A549 (cell line): ENCODE measurements at regions not wholly inside any gene's neighbourhood (a gene's known extent, or its start where the extent isn't known, plus 50 kb on each side); places are given as distances from the start of the nearest gene placed in this dataset.

Experiments used
- ATAC-seq, 2 experiments: fragments of 200-7000 bp in 1 of 2; fragments of >200 bp in 1 of 2; cut with Nextera tagmentation in 1 of 2; cut with Tn5 transposase in 1 of 2; 3 replicates each; pipeline versions ENCODE4 v1.8.0 to v1.9.1; 2018 to 2020; ENCODE audit warnings: mild to moderate bottlenecking in 1 of 2, moderate library complexity in 1 of 2
- CTCF ChIA-PET: fragments of 300-600 bp; sonication (Branson Sonifier 250); formaldehyde crosslinking; extraction: SDS; loops from one replicate; lab custom pipeline; 2021; ENCODE audit warnings: antibody characterized with exemption, inconsistent platforms; lab: Yijun Ruan, JAX
- POLR2A ChIA-PET: fragments of 350-600 bp; formaldehyde crosslinking; extraction: SDS; loops from one replicate; lab custom pipeline; 2021; ENCODE audit warnings: antibody characterized with exemption, inconsistent platforms; lab: Yijun Ruan, JAX
- DNase-seq, 2 experiments: peaks; one replicate each; pipeline versions ENCODE4 v3.0.0 to v3.0.0-alpha.2; 2011 to 2016; ENCODE audit warnings: low read depth in 1 of 2, low spot score in 1 of 2
- FAIRE-seq: peaks from 2 replicates; lab custom pipeline; 2011; peaks lifted over from hg19 to GRCh38; lab: Jason Lieb, UNC
- H3K27ac ChIP-seq, 2 experiments: fragments of >200 bp; sonication (Bioruptor Twin); formaldehyde crosslinking; 3 replicates each; pipeline ENCODE4 v1.5.1; 2016 to 2017
- H3K4me1 ChIP-seq: fragments of >200 bp; sonication (Bioruptor Twin); formaldehyde crosslinking; 3 replicates; pipeline ENCODE4 v1.6.1; 2016
- H3K4me2 ChIP-seq: fragments of >200 bp; sonication (Bioruptor Twin); formaldehyde crosslinking; 3 replicates; pipeline ENCODE4 v1.6.1; 2016
- H3K4me3 ChIP-seq: fragments of >200 bp; sonication (Bioruptor Twin); formaldehyde crosslinking; 3 replicates; pipeline ENCODE4 v1.5.1; 2016
- H3K9me3 ChIP-seq: fragments of >200 bp; sonication (Bioruptor Twin); formaldehyde crosslinking; 3 replicates; pipeline ENCODE4 v1.6.1; 2016
- BHLHE40 ChIP-seq: IDR thresholded peaks from 2 replicates; pipeline ENCODE4 v1.6.1; 2012; ENCODE audit warnings: low read depth, low read length, inconsistent platforms
- CBX2 ChIP-seq: fragments of 200-600 bp; sonication (generic); IDR thresholded peaks from 2 replicates; pipeline ENCODE4 v1.6.1; 2016; ENCODE audit warnings: low read depth, mild to moderate bottlenecking, borderline replicate concordance
- CEBPB ChIP-seq, 2 experiments: fragments of >200 bp in 1 of 2; sonication (Bioruptor Twin) in 1 of 2; formaldehyde crosslinking in 1 of 2; IDR thresholded peaks; 2 replicates each; pipeline ENCODE4 v1.6.1; 2012 to 2016
- CHD2 ChIP-seq: fragments of 150-350 bp; IDR thresholded peaks from 2 replicates; pipeline ENCODE4 v1.6.1; 2014; ENCODE audit warnings: low read length; ENCODE audit not compliant: partially characterized antibody
- EHF ChIP-seq: fragments of 250-450 bp; sonication (Bioruptor Pico); IDR thresholded peaks from 2 replicates; pipeline ENCODE4 v1.5.0; 2020; ENCODE audit warnings: mild to moderate bottlenecking
- EHMT2 ChIP-seq: fragments of 200-600 bp; sonication (generic); IDR thresholded peaks from 2 replicates; pipeline ENCODE4 v1.6.1; 2016; ENCODE audit warnings: antibody characterized with exemption, low read depth, mild to moderate bottlenecking, moderate library complexity
- ESRRA ChIP-seq: fragments of 150-350 bp; IDR thresholded peaks from 2 replicates; pipeline ENCODE4 v1.6.1; 2014; ENCODE audit warnings: mild to moderate bottlenecking, low read length, borderline replicate concordance
- FOSB ChIP-seq: fragments of 250-450 bp; sonication (Bioruptor Pico); IDR thresholded peaks from 2 replicates; pipeline ENCODE4 v1.5.0; 2020; ENCODE audit warnings: mild to moderate bottlenecking, moderate library complexity
- FOSL2 ChIP-seq, 2 experiments: fragments of 450-650 bp in 1 of 2; fragments of >200 bp in 1 of 2; sonication (Bioruptor Twin) in 1 of 2; formaldehyde crosslinking; IDR thresholded peaks; 2 replicates each; pipeline versions ENCODE4 v1.5.0 to v1.6.1; 2016 to 2020; ENCODE audit warnings: mild to moderate bottlenecking in 1 of 2, moderate library complexity in 1 of 2
- GATA3 ChIP-seq: IDR thresholded peaks from 2 replicates; pipeline ENCODE4 v1.6.1; 2012; ENCODE audit warnings: borderline replicate concordance
- HDAC2 ChIP-seq: fragments of 200-600 bp; sonication (generic); IDR thresholded peaks from 2 replicates; pipeline ENCODE4 v1.6.1; 2016
- HEYL ChIP-seq: fragments of 250-450 bp; sonication (Bioruptor Pico); IDR thresholded peaks from 2 replicates; pipeline ENCODE4 v1.8.0; 2021; ENCODE audit warnings: mild to moderate bottlenecking, moderate library complexity
- JUN ChIP-seq, 2 experiments: fragments of >200 bp; sonication (Bioruptor Twin); formaldehyde crosslinking; IDR thresholded peaks; 2 replicates in 1 of 2; 3 replicates in 1 of 2; pipeline ENCODE4 v1.6.1; 2016 to 2017
- KDM5A ChIP-seq: fragments of 200-600 bp; sonication (generic); IDR thresholded peaks from 2 replicates; pipeline ENCODE4 v1.6.1; 2016; ENCODE audit warnings: antibody characterized with exemption, mild to moderate bottlenecking
- MYC ChIP-seq: IDR thresholded peaks from 2 replicates; pipeline ENCODE4 v1.6.1; 2012; ENCODE audit warnings: mild to moderate bottlenecking, inconsistent platforms, low read length, improper control_type of control experiment, borderline replicate concordance
- NFE2L2 ChIP-seq: fragments of 150-350 bp; conservative IDR thresholded peaks from 2 replicates; pipeline ENCODE4 v1.6.1; 2014; ENCODE audit warnings: low read length
- POLR2A ChIP-seq: IDR thresholded peaks from 2 replicates; pipeline ENCODE4 v1.6.1; 2012; ENCODE audit warnings: mild to moderate bottlenecking, low read length
- POLR2AphosphoS2 ChIP-seq: conservative IDR thresholded peaks from 2 replicates; pipeline ENCODE4 v1.6.1; 2012; ENCODE audit warnings: low read length, improper control_type of control experiment, inconsistent platforms
- RFX5 ChIP-seq: fragments of 450-650 bp; IDR thresholded peaks from 2 replicates; pipeline ENCODE4 v1.7.1; 2014; ENCODE audit warnings: antibody characterized with exemption, mild to moderate bottlenecking, moderate library complexity
- RNF2 ChIP-seq: fragments of 200-600 bp; sonication (generic); IDR thresholded peaks from 2 replicates; pipeline ENCODE4 v1.6.1; 2016; ENCODE audit warnings: low read depth, mild to moderate bottlenecking, antibody characterized with exemption, moderate library complexity, borderline replicate concordance
- SMC3 ChIP-seq: fragments of >200 bp; sonication (Bioruptor Twin); formaldehyde crosslinking; IDR thresholded peaks from 3 replicates; pipeline ENCODE4 v1.6.1; 2018; ENCODE audit warnings: inconsistent platforms
- TFCP2L1 ChIP-seq: fragments of 250-450 bp; sonication (Bioruptor Pico); IDR thresholded peaks from 2 replicates; pipeline ENCODE4 v1.5.0; 2021; ENCODE audit warnings: mild to moderate bottlenecking
- ZFP36 ChIP-seq: fragments of 450-650 bp; IDR thresholded peaks from 2 replicates; pipeline ENCODE4 v1.6.1; 2014; ENCODE audit warnings: borderline replicate concordance; ENCODE audit not compliant: partially characterized antibody
- ZNF302 ChIP-seq: fragments of 250-450 bp; sonication (Bioruptor Pico); IDR thresholded peaks from 2 replicates; pipeline ENCODE4 v1.9.0; 2021; ENCODE audit warnings: inconsistent platforms, mild to moderate bottlenecking, moderate library complexity
- WGBS: methylation state at CpG from one replicate; pipeline ENCODE4 v1.1.6; 2017; ENCODE audit errors: missing lambda C conversion rate; 5-methylcytosine and 5-hydroxymethylcytosine counted together
- TF ChIP-seq, protein P1 (sequence below): fragments of 150-350 bp; IDR thresholded peaks from 2 replicates; pipeline ENCODE4 v1.6.1; 2014; ENCODE audit warnings: low read depth, mild to moderate bottlenecking, low read length
- TF ChIP-seq, protein P2 (sequence below): IDR thresholded peaks from 2 replicates; pipeline ENCODE4 v1.6.1; 2012
- TF ChIP-seq, protein P3 (sequence below): IDR thresholded peaks from 2 replicates; pipeline ENCODE4 v1.6.1; 2012
- TF ChIP-seq, protein P4 (sequence below): fragments of 200-600 bp; sonication (generic); IDR thresholded peaks from 2 replicates; pipeline ENCODE4 v1.6.1; 2016; ENCODE audit warnings: antibody characterized with exemption, mild to moderate bottlenecking, moderate library complexity
- TF ChIP-seq, protein P5 (sequence below): fragments of 250-450 bp; sonication (Bioruptor Pico); IDR thresholded peaks from 2 replicates; pipeline ENCODE4 v1.5.0; 2020; ENCODE audit warnings: low read depth, mild to moderate bottlenecking, moderate library complexity

DNA sequence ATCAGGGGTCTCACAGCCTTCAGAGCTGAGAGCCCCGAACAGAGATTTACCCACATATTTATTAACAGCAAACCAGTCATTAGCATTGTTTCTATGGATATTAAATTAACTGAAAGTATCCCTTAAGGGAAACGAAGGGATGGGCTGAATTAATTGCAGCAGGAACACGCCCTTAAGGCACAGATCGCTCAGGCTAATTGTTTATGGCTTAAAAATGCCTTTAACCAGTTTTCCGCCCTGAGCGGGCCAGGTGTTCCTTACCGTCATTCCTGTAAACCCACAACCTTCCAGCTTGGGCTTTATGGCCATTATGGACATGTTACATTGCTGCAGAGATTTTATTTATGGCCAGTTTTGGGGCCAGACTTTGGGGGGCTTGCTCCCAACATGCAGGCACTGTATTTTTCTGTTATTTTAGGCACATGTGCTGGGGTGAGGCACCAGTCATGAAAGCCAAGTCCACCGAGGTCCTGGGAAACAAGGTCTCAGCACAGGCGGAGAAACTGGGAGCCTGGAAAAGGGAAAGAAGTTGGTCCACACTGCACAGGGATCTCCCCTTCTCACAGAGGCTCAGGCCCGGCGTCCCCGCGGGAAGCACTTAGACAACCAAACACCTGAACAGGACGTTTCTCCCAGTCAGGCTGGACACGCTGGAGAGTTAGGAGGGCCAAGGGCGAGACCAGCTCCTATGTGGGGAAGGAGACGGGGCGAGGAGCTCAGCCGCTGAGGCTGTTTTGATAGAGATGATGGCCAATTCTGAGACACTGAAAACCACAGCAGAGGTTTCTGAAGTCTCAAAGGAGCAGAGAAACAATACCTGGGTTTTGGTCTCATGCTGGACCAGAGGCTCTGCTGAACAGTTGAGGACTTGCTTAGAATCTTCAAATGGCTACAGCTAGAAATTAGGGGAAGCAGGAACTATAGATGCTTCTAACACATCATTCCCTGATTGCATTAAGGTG, 86.7 kb downstream of the TMEM18 start:
- 27% methylated on average over 18 of the region's 19 CpGs for WGBS
- H3K9me3 ChIP-seq = no peaks in the 10 kb centered on the region; the same call in 2 of the 3 replicates
- ATAC-seq = no peak
- H3K4me2 ChIP-seq = no peak overlapping the region
- no peak for DNase-seq
- POLR2A ChIA-PET = no interaction called here
- TF ChIP-seq RNF2 = no peak
- TF ChIP-seq EHF (CRISPR knock-in tag) = no peak
- TF ChIP-seq ZNF302 = no peak
- no peak for TF ChIP-seq NFE2L2
- no peak for TF ChIP-seq POLR2A
- no peak for TF ChIP-seq CBX2
- no peak for TF ChIP-seq JUN (IDR thresholded peaks at IDR 0.05)
- TF ChIP-seq EHMT2 = no peak
- TF ChIP-seq RFX5 = no peak
- TF ChIP-seq HEYL (CRISPR knock-in tag) = no peak
- no peak for TF ChIP-seq BHLHE40
- no peak for TF ChIP-seq GATA3
- no peak for TF ChIP-seq FOSB
- no peak for TF ChIP-seq TFCP2L1 (CRISPR knock-in tag)
- TF ChIP-seq HDAC2 = no peak
- no peak for TF ChIP-seq ZFP36
- TF ChIP-seq KDM5A = no peak
- no peak for TF ChIP-seq ESRRA
- CTCF ChIA-PET = interaction anchor here (1.2 kb wide), 1 partner anchor 46 kb away, joined by 3 read pairs; no protein-coding TSS in a partner anchor
- FAIRE-seq = no peak
- H3K4me3 ChIP-seq = no peak overlapping the region
- H3K27ac ChIP-seq = no peak overlapping the region
- H3K4me1 ChIP-seq = no peaks in the 10 kb centered on the region

DNA sequence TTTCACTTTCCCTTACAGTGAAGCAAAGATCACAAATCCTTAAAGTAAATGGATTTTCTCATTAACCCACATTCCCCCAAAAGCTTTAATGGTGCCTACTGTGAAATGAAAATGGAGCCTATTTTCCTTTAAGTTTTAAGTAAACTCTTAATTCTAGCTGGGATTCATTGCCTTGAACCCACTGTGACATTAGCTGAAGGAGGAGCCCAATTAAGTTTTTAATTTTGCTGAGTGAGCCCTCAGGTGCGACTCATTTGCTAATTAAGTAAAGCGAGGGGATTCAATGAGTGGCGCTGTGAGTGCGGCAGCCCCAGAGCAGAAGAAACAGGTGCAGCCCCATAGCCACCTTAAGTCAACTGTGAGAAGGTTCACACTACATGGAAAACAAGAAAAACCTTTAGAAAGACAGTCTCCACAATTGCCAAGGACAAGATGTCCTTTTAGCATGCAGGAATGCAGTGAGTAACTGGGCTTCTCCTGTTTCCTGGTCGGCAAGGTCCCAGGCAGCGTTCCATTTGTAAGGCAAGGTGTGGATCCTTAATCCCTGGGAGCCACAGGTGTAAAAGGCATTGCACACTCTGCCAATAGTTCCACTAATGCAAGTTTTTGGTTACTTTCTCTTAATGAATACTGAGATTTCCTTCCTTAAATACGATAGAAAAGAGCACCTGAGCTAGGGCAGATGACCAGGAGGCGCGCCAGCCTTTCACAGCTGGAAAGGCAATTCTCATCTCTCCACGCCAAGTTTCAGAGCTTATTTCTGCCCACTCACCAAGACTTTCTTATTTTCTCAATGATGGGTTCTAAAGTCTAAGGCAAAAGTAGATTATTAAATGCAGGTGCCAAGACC, 87.7 kb downstream of the TMEM18 start:
- POLR2A ChIA-PET = no interaction called here
- WGBS = 46% methylated on average over 10 of the region's 10 CpGs
- Histone ChIP-seq H3K4me1 (no peaks in the 10 kb centered on the region), H3K27ac (no peak overlapping the region), H3K4me2 (no peak overlapping the region), H3K9me3 (no peaks in the 10 kb centered on the region; the same call in 2 of the 3 replicates), H3K4me3 (no peak overlapping the region)
- ATAC-seq = no peak
- no peak for DNase-seq
- CTCF ChIA-PET = no interaction called here
- FAIRE-seq = no peak
- no peak for TF ChIP-seq SMC3
- TF ChIP-seq, protein P1, sequence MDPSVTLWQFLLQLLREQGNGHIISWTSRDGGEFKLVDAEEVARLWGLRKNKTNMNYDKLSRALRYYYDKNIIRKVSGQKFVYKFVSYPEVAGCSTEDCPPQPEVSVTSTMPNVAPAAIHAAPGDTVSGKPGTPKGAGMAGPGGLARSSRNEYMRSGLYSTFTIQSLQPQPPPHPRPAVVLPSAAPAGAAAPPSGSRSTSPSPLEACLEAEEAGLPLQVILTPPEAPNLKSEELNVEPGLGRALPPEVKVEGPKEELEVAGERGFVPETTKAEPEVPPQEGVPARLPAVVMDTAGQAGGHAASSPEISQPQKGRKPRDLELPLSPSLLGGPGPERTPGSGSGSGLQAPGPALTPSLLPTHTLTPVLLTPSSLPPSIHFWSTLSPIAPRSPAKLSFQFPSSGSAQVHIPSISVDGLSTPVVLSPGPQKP = no peak
- no peak for TF ChIP-seq FOSB
- TF ChIP-seq, protein P2, sequence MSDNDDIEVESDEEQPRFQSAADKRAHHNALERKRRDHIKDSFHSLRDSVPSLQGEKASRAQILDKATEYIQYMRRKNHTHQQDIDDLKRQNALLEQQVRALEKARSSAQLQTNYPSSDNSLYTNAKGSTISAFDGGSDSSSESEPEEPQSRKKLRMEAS = no peak
- no peak for TF ChIP-seq RFX5
- TF ChIP-seq, protein P3, sequence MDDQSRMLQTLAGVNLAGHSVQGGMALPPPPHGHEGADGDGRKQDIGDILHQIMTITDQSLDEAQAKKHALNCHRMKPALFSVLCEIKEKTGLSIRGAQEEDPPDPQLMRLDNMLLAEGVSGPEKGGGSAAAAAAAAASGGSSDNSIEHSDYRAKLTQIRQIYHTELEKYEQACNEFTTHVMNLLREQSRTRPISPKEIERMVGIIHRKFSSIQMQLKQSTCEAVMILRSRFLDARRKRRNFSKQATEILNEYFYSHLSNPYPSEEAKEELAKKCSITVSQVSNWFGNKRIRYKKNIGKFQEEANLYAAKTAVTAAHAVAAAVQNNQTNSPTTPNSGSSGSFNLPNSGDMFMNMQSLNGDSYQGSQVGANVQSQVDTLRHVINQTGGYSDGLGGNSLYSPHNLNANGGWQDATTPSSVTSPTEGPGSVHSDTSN = no peak
- TF ChIP-seq, protein P4, sequence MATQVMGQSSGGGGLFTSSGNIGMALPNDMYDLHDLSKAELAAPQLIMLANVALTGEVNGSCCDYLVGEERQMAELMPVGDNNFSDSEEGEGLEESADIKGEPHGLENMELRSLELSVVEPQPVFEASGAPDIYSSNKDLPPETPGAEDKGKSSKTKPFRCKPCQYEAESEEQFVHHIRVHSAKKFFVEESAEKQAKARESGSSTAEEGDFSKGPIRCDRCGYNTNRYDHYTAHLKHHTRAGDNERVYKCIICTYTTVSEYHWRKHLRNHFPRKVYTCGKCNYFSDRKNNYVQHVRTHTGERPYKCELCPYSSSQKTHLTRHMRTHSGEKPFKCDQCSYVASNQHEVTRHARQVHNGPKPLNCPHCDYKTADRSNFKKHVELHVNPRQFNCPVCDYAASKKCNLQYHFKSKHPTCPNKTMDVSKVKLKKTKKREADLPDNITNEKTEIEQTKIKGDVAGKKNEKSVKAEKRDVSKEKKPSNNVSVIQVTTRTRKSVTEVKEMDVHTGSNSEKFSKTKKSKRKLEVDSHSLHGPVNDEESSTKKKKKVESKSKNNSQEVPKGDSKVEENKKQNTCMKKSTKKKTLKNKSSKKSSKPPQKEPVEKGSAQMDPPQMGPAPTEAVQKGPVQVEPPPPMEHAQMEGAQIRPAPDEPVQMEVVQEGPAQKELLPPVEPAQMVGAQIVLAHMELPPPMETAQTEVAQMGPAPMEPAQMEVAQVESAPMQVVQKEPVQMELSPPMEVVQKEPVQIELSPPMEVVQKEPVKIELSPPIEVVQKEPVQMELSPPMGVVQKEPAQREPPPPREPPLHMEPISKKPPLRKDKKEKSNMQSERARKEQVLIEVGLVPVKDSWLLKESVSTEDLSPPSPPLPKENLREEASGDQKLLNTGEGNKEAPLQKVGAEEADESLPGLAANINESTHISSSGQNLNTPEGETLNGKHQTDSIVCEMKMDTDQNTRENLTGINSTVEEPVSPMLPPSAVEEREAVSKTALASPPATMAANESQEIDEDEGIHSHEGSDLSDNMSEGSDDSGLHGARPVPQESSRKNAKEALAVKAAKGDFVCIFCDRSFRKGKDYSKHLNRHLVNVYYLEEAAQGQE = no peak
- no peak for TF ChIP-seq POLR2AphosphoS2
- no peak for TF ChIP-seq ZFP36
- TF ChIP-seq TFCP2L1 (CRISPR knock-in tag) = no peak
- no peak for TF ChIP-seq CEBPB (IDR thresholded peaks at IDR 0.05)
- no peak for TF ChIP-seq MYC
- no peak for TF ChIP-seq ESRRA
- TF ChIP-seq, protein P5, sequence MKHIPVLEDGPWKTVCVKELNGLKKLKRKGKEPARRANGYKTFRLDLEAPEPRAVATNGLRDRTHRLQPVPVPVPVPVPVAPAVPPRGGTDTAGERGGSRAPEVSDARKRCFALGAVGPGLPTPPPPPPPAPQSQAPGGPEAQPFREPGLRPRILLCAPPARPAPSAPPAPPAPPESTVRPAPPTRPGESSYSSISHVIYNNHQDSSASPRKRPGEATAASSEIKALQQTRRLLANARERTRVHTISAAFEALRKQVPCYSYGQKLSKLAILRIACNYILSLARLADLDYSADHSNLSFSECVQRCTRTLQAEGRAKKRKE (CRISPR knock-in tag) = no peak
- TF ChIP-seq RNF2 = no peak
- TF ChIP-seq CHD2 = no peak
- no peak for TF ChIP-seq FOSL2 (IDR thresholded peaks at IDR 0.05)
- TF ChIP-seq FOSL2 (CRISPR knock-in tag; IDR thresholded peaks at IDR 0.05) = no peak
